Smooth muscle cell (in vitro differentiated cells): ENCODE measurements at regions not wholly inside any gene's neighbourhood (a gene's known extent, or its start where the extent isn't known, plus 50 kb on each side); places are given as distances from the start of the nearest gene placed in this dataset.

ENCODE experiments used
- DNase-seq: peaks from one replicate; lab custom pipeline; 2025; ENCODE audit not compliant: unreplicated experiment; lab: John Stamatoyannopoulos, UW
- H2AFZ ChIP-seq: fragments of 200-600 bp; sonication (generic); 2 replicates; pipeline ENCODE4 v1.6.0; 2016; ENCODE audit warnings: antibody characterized with exemption, low read depth, mild to moderate bottlenecking
- H3F3A ChIP-seq: fragments of 200-600 bp; sonication (generic); 2 replicates; pipeline ENCODE4 v1.6.0; 2017; ENCODE audit warnings: antibody characterized with exemption, low read depth
- H3K27ac ChIP-seq: fragments of 200-600 bp; sonication (generic); 2 replicates; pipeline ENCODE4 v1.5.1; 2016; ENCODE audit warnings: low read depth, mild to moderate bottlenecking
- H3K27me3 ChIP-seq: fragments of 200-600 bp; sonication (generic); 2 replicates; pipeline ENCODE4 v1.6.1; 2016; ENCODE audit warnings: low read depth, mild to moderate bottlenecking
- H3K36me3 ChIP-seq: fragments of 200-600 bp; sonication (generic); 2 replicates; pipeline ENCODE4 v1.5.1; 2016; ENCODE audit warnings: low read depth
- H3K4me1 ChIP-seq: fragments of 200-600 bp; sonication (generic); 2 replicates; pipeline ENCODE4 v1.5.1; 2016; ENCODE audit warnings: low read depth
- H3K4me2 ChIP-seq: fragments of 200-600 bp; sonication (generic); 2 replicates; pipeline ENCODE4 v1.6.0; 2016; ENCODE audit warnings: mild to moderate bottlenecking
- H3K4me3 ChIP-seq: fragments of 200-600 bp; sonication (generic); 2 replicates; pipeline ENCODE4 v1.5.1; 2016; ENCODE audit warnings: mild to moderate bottlenecking
- H3K79me2 ChIP-seq: fragments of 200-600 bp; sonication (generic); 2 replicates; pipeline ENCODE4 v1.6.0; 2016; ENCODE audit warnings: low read depth, mild to moderate bottlenecking
- H3K9ac ChIP-seq: fragments of 200-600 bp; sonication (generic); 2 replicates; pipeline ENCODE4 v1.6.0; 2016; ENCODE audit warnings: low read depth
- H3K9me3 ChIP-seq: fragments of 200-600 bp; sonication (generic); replicated peaks from 2 replicates; pipeline ENCODE4 v1.5.1; 2016; ENCODE audit warnings: low read depth
- H4K20me1 ChIP-seq: fragments of 200-600 bp; sonication (generic); 2 replicates; pipeline ENCODE4 v1.6.0; 2016; ENCODE audit warnings: low read depth
- CTCF ChIP-seq: fragments of 200-600 bp; sonication (generic); IDR thresholded peaks from 2 replicates; pipeline ENCODE4 v1.5.1; 2017; ENCODE audit warnings: borderline replicate concordance, mild to moderate bottlenecking, antibody characterized with exemption; ENCODE audit not compliant: insufficient read depth, poor library complexity, severe bottlenecking
- WGBS: methylation state at CpG from one replicate; pipeline ENCODE4 v1.1.7; 2016; ENCODE audit warnings: low lambda C conversion rate; 5-methylcytosine and 5-hydroxymethylcytosine counted together

GRCh38 chr2:14752295-14752694 is 119.8 kb downstream of the LRATD1 start:
- no peaks in the 10 kb centered on the region for H3K9me3 ChIP-seq
- no peak overlapping the region for H3K9ac ChIP-seq
- WGBS, result 84% methylated on average over 3 of the region's 3 CpGs

GRCh38 chr2:14756122-14756541 is 123.6 kb downstream of the LRATD1 start:
- Histone ChIP-seq H2AFZ (peak overlapping the region; percentile 5), H3K4me3 (no peak overlapping the region), H4K20me1 (no peaks in the 10 kb centered on the region), H3K4me2 (peak overlapping the region; percentile 40), H3K27me3 (no peaks in the 10 kb centered on the region), H3K4me1 (no peaks in the 10 kb centered on the region), H3F3A (peaks cover 17% of the 10 kb centered on the region), H3K79me2 (no peaks in the 10 kb centered on the region), H3K9me3 (no peaks in the 10 kb centered on the region), H3K36me3 (no peaks in the 10 kb centered on the region), H3K27ac (peak overlapping the region; percentile 94), H3K9ac (peak overlapping the region; percentile 55)
- no peak for TF ChIP-seq CTCF
- 23% methylated on average over 3 of the region's 3 CpGs for WGBS
- no peak for DNase-seq

More at GRCh38 chr2:14752295-14752694, 119.8 kb downstream of the LRATD1 start:
- no peaks in the 10 kb centered on the region for H3K79me2 ChIP-seq
- H3K4me2 ChIP-seq, result no peak overlapping the region
- H2AFZ ChIP-seq, result no peak overlapping the region
- H3K27ac ChIP-seq, result no peak overlapping the region
- H4K20me1 ChIP-seq, result no peaks in the 10 kb centered on the region
- no peak for TF ChIP-seq CTCF
- no peak for DNase-seq
- H3F3A ChIP-seq, result peaks cover 14% of the 10 kb centered on the region
- no peaks in the 10 kb centered on the region for H3K4me1 ChIP-seq
- no peaks in the 10 kb centered on the region for H3K36me3 ChIP-seq
- H3K27me3 ChIP-seq, result no peaks in the 10 kb centered on the region
- H3K4me3 ChIP-seq, result no peak overlapping the region

- Histone ChIP-seq H3K36me3 (no peaks in the 10 kb centered on the region), H3K4me2 (peak overlapping the region; percentile 60), H3K9me3 (no peaks in the 10 kb centered on the region), H3K9ac (peak overlapping the region; percentile 55), H3K4me1 (no peaks in the 10 kb centered on the region), H3K4me3 (no peak overlapping the region), H4K20me1 (no peaks in the 10 kb centered on the region), H2AFZ (no peak overlapping the region), H3K27ac (peak overlapping the region; percentile 94), H3K27me3 (no peaks in the 10 kb centered on the region), H3K79me2 (no peaks in the 10 kb centered on the region), H3F3A (peaks cover 17% of the 10 kb centered on the region)
- TF ChIP-seq CTCF, result no peak
- DNase-seq, result no peak
- 43% methylated on average over 10 of the region's 10 CpGs for WGBS
Observed at GRCh38 chr2:14756981-14757657, 124.6 kb downstream of the LRATD1 start.

GRCh38 chr2:14759082-14759481 is 126.6 kb downstream of the LRATD1 start:
- Histone ChIP-seq H3K9me3 (no peaks in the 10 kb centered on the region), H3K79me2 (no peaks in the 10 kb centered on the region), H3K27me3 (no peaks in the 10 kb centered on the region), H3K36me3 (no peaks in the 10 kb centered on the region), H4K20me1 (no peaks in the 10 kb centered on the region), H3K27ac (no peak overlapping the region), H3F3A (peaks cover 17% of the 10 kb centered on the region), H3K4me3 (no peak overlapping the region), H2AFZ (no peak overlapping the region), H3K4me2 (no peak overlapping the region), H3K4me1 (no peaks in the 10 kb centered on the region), H3K9ac (no peak overlapping the region)
- no peak for DNase-seq
- TF ChIP-seq CTCF, result no peak
- WGBS, result 79% methylated on average over 5 of the region's 5 CpGs
